ENCODE measurements at regions not wholly inside any gene's neighbourhood (a gene's known extent, or its start where the extent isn't known, plus 50 kb on each side); places are given as distances from the start of the nearest gene placed in this dataset.

GRCh38 chr4:30989508-30989907 is 269.3 kb downstream of the PCDH7 start:
- H3K4me3 ChIP-seq (ENCODE audit: low read depth, low read length): no peak overlapping the region
- TF ChIP-seq CTCF (IDR thresholded peaks at IDR 0.05; ENCODE audit: borderline replicate concordance, insufficient read depth, low read depth, low read length): no peak

GRCh38 chr4:30996841-30997240 is 276.7 kb downstream of the PCDH7 start:
- no peak for TF ChIP-seq CTCF (IDR thresholded peaks at IDR 0.05; ENCODE audit: borderline replicate concordance, insufficient read depth, low read depth, low read length)
- H3K4me3 ChIP-seq (ENCODE audit: low read depth, low read length): no peak overlapping the region

GRCh38 chr4:31005037-31005436 is 284.9 kb downstream of the PCDH7 start:
- TF ChIP-seq CTCF (IDR thresholded peaks at IDR 0.05; ENCODE audit: borderline replicate concordance, insufficient read depth, low read depth, low read length): no peak
- no peak overlapping the region for H3K4me3 ChIP-seq (ENCODE audit: low read depth, low read length)

GRCh38 chr4:31007858-31008257 is 287.7 kb downstream of the PCDH7 start:
- H3K4me3 ChIP-seq (ENCODE audit: low read depth, low read length): no peak overlapping the region
- TF ChIP-seq CTCF (IDR thresholded peaks at IDR 0.05; ENCODE audit: borderline replicate concordance, insufficient read depth, low read depth, low read length): no peak

- no peak for TF ChIP-seq CTCF (IDR thresholded peaks at IDR 0.05; ENCODE audit: borderline replicate concordance, insufficient read depth, low read depth, low read length)
These were observed 289.8 kb downstream of the PCDH7 start for GRCh38 chr4:31009926-31010325.

GRCh38 chr4:31015123-31015522 is 295.0 kb downstream of the PCDH7 start:
- no peak overlapping the region for H3K4me3 ChIP-seq (ENCODE audit: low read depth, low read length)
- no peak for TF ChIP-seq CTCF (IDR thresholded peaks at IDR 0.05; ENCODE audit: borderline replicate concordance, insufficient read depth, low read depth, low read length)

More at GRCh38 chr4:31009926-31010325, 289.8 kb downstream of the PCDH7 start:
- H3K4me3 ChIP-seq (ENCODE audit: low read depth, low read length): no peak overlapping the region

- H3K4me3 ChIP-seq (ENCODE audit: low read depth, low read length): no peak overlapping the region
- TF ChIP-seq CTCF (IDR thresholded peaks at IDR 0.05; ENCODE audit: borderline replicate concordance, insufficient read depth, low read depth, low read length): no peak
These were observed 296.3 kb downstream of the PCDH7 start for GRCh38 chr4:31016322-31017061.

All from GM12875 (cell line).